ENCODE measurements at regions not wholly inside any gene's neighbourhood (a gene's known extent, or its start where the extent isn't known, plus 50 kb on each side); places are given as distances from the start of the nearest gene placed in this dataset.
"Not testable (repeated sequence)": the region's sequence is repeated elsewhere in the genome, so short reads cannot be mapped to it uniquely, and the experiment has no call there.

GRCh38 chr1:229164836-229165735 lies 105.8 kb upstream of the RAB4A start:
- DNase-seq, result no peak

- no peak for DNase-seq
Observed at GRCh38 chr1:229167318-229167717, 103.6 kb upstream of the RAB4A start.

GRCh38 chr1:229169399-229169798 lies 101.5 kb upstream of the RAB4A start:
- no peak for DNase-seq

- no peak for DNase-seq
Observed at GRCh38 chr1:229170274-229170673, 100.6 kb upstream of the RAB4A start.

- no peak for DNase-seq
Observed at GRCh38 chr1:229170778-229171505, 100.0 kb upstream of the RAB4A start.

- DNase-seq, result no peak
Observed at GRCh38 chr1:229171934-229172333, 99.0 kb upstream of the RAB4A start.

- not testable (repeated sequence) for DNase-seq
Observed at GRCh38 chr1:229173491-229174476, 97.1 kb upstream of the RAB4A start.

GRCh38 chr1:229175297-229175696 lies 95.6 kb upstream of the RAB4A start:
- DNase-seq, result not testable (repeated sequence)

GRCh38 chr1:229176457-229176856 lies 94.5 kb upstream of the RAB4A start:
- not testable (repeated sequence) for DNase-seq

- no peak for DNase-seq
Observed at GRCh38 chr1:229180161-229180560, 90.8 kb upstream of the RAB4A start.

- no peak for DNase-seq
Observed at GRCh38 chr1:229181419-229181818, 89.5 kb upstream of the RAB4A start.

GRCh38 chr1:229183588-229183987 lies 87.3 kb upstream of the RAB4A start:
- DNase-seq, result no peak

GRCh38 chr1:229184066-229184465 lies 86.8 kb upstream of the RAB4A start:
- DNase-seq, result no peak

GRCh38 chr1:229185963-229186362 lies 84.9 kb upstream of the RAB4A start:
- DNase-seq, result no peak

GRCh38 chr1:229186373-229187056 lies 84.4 kb upstream of the RAB4A start:
- DNase-seq, result no peak

- DNase-seq, result no peak
Observed at GRCh38 chr1:229190057-229190575, 80.8 kb upstream of the RAB4A start.

GRCh38 chr1:229191066-229191674 lies 79.7 kb upstream of the RAB4A start:
- DNase-seq, result no peak

GRCh38 chr1:229192031-229192430 lies 78.9 kb upstream of the RAB4A start:
- DNase-seq, result no peak

- no peak for DNase-seq
Observed at GRCh38 chr1:229192853-229193252, 78.1 kb upstream of the RAB4A start.

GRCh38 chr1:229194096-229194495 lies 76.8 kb upstream of the RAB4A start:
- DNase-seq, result no peak

GRCh38 chr1:229195246-229195645 lies 75.7 kb upstream of the RAB4A start:
- DNase-seq, result no peak
